GM21367 (cell line): ENCODE measurements at regions not wholly inside any gene's neighbourhood (a gene's known extent, or its start where the extent isn't known, plus 50 kb on each side); places are given as distances from the start of the nearest gene placed in this dataset.

Experiments
- ATAC-seq: cut with Tn5 transposase; IDR thresholded peaks from one replicate; pipeline ENCODE4 v1.9.1; 2021; ENCODE audit not compliant: unreplicated experiment

DNA sequence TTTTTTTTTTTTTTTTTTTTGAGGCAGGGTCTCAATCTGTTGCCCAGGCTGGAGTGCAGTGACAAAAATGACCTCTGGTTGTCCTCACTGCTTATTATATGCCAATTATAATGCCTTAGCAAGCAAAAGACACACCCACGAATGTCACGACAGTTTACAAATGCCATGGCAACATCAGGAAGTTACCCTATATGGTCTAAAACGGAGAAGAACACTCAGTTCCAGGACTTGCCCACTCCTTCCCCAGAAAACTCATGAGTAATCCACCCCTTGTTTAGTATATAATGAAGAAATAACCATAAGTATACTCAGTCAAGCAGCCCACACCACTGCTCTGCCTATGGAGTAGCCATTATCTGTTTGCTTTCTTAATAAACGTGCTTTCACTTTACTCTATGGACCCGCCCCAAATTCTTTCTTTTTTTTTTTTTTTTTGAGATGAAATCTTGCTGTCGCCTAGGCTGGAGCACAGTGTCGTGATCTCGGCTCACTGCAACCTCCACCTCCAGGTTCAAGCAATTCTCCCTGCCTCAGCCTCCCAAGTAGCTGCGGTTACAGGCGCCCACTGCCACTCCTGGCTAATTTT is 106.2 kb downstream of the SMIM20 start:
- no peak for ATAC-seq

DNA sequence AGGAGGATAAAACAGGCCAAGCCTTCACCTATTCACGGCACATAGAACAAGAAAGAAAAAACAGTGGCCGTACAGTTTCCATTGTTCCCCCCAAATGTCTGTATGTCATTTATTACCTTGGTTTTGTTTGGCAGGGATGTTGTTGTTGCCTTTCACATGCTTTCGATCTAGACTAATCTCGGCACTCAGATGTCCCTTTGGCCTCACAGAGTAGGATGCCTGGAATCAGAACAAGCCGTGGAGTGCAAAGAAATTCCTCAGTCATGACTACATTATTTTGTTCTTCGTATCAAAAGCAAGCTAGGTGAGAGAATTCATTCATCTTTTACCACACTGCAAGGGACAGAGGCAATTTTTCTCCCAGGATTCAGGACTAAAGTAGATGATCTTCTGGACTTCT is 106.9 kb downstream of the SMIM20 start:
- ATAC-seq: no peak

DNA sequence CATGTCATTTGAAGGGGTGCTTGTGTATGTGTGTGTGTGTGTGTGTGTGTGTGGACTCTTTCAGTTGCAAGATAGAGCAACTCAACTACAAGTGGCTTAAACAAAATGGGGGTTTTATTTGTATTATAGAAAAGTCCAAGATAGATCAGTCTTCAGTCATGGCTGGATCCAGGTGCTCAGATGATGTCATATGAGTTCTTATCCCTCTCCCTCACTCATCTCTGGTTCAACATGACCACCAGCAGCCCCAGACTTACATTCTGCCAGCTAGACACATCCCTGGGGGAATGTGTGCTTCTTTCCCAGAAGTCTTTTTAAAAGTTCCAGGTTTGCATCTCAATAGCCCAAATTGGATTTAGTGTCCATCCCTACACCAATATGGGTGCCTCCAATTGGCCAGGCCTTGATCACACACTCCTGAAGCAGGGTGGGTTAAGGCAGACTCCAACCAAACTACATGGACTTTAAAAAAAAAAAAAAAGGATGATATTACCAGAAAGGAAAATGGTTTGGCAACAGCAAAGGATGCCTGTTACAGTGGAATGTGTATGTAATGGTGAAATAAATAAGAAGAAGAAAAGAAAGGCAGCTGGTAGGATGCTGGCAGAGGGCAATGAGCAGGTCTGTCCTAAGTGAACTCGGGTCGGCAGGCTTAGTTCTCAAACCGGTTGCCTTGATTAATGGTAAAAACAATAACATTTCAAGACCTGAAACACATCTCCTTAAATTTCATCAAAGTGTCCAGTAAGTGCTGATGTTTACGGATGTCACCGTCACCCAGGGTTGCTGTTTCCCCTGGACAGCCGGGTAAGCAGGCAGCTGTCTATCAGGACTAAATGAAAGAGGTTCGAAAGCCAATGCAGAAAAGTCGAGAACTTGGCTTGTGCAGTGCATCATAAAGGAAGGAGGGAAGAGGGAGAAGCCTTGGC is 107.7 kb downstream of the SMIM20 start:
- ATAC-seq: no peak

DNA sequence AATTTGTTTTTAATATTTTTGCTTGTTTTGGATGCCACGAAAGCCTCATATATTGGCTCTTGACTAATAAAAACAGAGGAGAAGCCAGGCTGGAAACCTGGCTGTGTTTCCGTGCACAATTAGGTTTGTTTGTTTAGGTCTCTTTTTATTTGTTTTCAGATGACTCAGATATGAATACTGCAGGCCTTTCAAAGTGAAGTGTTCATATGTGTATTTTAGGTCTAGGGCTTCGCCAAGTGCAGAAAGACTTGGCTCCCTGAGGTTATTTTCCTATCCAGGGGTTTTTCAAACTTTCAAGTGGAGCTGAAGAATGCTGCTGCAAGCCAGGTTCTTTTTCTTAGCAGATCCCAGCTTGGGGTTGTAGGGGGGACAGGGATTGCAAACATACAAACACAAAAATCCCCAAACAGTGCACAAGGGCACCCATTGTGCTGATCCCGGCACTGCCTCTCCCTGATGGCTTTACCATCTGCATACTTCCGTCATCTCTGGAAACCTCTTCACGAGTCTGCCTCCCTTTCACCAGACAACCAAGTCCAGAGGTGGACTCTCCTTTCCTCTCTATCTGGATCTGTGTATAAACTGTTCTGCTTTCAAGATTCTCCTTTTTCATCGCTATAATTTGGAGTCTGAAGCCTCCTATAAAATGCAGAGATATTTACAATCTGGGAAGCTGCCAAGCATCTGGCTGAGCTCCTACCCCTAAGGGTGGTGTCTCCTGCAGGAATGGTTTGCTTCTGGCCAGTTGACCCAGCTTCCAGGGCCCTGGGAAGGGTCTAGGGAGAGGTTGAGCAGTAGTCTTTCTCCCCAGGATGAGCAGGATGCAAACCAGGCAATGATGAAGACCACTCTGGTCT is 108.6 kb downstream of the SMIM20 start:
- no peak for ATAC-seq

DNA sequence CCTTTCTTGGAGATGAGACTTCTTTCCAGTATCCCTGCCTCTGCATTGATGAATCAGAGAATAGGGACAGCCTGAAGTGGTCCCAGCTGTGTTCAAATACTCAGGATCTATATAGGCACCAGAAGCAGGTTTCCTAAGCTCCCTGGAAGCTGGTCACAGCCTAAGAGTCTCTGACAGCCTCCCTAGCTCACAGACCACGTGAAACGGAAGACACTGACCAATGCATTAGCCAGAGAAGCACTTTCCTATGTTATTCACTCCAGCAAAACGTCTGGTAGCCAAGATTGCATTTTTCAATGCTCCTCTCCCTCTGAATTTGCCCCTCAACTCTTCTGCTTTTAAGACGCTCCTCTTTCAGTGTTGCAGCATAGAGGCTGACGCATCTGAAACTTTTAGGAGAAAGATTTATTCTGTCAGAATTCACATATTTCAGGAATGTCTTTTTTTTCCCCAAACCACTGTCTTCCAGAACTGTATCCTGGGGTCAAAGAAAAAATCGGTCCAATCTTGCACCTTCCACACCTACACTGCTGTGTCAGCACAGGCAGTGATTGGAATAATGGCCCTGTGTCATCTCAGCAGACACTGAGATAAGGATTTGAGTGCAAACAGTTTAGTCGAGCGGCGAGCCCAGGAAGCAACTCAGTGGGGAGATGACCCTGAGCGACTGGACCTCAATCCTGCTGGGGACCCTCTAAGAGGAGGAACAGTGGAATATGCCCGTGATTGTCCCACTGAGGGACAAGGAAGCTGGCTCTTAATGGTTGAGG is 109.4 kb downstream of the SMIM20 start:
- no peak for ATAC-seq

DNA sequence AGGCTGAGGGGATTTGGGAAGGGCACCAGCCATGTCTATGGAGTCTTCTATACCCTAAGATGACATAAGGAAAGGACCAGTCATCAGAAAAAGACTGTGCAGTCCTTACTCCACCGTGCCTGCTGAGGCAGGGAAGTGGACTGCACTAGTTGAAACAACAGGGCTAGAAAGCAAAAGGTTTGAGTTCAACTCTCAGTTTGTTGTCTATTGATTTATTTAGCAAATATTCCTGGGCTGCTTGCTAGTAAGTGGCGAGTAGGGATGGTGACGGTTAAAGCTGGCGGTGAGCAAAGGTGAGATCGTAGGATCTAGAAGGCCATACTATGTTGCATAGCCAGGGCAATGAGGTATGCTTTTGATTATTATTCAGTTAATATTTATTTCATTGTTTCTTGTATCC is 110.1 kb downstream of the SMIM20 start:
- no peak for ATAC-seq

DNA sequence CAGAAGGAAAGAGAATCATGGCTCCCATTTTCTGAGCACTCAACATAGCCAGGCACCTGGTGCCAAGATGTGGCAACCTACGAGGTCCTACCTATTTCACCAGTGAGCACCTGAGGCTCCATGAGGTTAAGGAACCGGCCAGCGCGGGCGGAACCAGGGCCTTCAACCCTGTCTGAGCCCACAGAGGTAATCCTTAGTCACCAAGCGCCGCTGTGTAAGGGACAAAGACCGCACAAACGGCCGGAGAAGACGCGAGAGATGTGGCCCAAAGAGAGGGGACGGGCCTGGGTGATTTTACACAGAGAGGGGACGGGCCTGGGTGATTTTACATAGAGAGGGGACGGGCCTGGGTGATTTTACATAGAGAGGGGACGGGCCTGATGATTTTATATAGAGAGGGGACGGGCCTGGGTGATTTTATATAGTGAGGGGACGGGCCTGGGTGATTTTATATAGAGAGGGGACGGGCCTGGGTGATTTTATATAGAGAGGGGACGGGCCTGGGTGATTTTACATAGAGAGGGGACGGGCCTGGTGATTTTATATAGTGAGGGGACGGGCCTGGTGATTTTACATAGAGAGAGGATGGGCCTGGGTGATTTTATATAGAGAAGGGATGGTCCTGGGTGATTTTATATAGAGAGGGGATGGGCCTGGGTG is 114.2 kb downstream of the SMIM20 start:
- no peak for ATAC-seq

DNA sequence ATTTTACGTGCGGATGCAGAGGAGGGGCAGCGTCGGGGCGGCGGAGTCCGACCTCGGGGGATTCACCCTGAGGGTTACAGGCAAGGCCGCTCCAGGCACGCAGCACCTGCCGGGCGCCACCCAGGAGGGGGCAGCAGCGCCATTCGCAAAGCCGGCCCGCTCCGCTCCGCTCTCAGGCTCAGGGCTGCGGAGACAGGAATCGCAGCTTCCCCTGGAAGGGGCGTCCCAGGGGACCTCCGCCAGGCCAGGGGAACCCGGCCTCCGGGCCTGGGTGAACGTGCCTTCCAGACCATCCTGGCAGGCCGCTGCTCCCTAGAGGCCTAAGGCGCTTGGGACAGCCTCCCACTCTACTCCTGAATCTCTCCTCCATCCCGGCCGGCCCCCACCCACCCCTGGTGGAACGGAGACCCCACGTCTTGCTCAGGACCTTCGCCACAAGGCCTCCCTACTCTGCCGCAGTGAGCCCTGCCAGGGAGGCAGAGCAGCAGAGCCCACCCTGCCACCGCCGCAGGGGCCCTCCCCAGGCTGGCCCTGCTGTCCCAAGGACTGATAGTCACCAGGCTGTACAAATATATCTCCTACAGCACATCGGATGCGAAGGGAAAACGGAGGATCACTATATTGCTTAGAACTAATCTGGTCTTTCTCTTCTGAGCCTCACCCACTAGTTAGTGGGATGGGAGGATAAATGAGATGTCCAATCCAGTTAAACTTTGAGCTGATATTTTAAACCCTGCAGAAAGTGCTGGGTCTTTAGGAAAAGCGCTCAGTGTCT is 115.0 kb downstream of the SMIM20 start:
- ATAC-seq: peak; percentile 83

DNA sequence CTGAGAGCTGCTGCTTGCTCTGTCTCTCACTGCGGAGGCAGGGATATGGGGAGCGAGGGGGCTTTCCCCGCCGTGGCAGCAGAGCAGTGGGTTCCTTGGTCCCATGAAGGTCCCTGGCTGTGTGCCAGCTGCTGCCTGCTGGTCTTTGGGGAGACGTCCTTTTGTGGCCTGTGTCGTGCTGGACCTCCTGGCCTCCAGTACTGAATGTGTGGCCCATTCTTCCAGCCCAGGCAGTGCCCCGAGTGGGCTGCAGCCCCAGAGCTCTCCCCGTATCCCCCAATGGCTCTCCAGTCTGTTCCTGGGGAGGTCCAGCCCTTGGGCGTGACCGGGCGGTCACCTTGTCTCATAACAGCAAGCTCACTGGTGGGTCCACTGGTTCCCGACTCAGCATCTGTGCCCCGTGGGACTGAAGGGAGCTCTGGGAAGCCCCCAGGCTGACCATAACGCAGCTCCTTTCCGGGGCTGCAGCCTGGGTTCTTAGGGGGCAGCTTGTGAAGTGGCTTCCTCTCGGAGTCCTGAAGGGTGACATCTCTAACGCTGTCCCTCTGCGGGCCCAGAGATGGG is 115.6 kb downstream of the SMIM20 start:
- no peak for ATAC-seq

DNA sequence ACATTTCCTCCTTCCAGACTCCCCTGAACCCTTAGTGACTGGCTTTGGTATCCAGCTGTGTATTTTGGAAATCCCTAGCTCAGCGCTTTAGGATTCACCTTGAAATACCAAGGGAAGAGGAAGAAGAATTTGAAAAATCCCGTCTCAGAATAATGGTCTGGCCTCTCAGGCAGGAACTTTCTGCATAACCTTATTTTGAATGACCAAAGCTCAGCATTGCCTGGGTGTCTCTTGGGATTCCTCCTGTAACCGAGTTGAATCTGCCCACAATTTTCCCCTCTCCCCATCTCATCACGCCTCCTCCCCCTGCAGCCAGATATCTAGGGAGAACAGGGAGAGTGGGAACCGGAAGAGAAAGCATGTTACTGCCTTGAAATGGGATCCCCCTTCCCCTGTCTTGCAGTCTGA is 116.2 kb downstream of the SMIM20 start:
- no peak for ATAC-seq

DNA sequence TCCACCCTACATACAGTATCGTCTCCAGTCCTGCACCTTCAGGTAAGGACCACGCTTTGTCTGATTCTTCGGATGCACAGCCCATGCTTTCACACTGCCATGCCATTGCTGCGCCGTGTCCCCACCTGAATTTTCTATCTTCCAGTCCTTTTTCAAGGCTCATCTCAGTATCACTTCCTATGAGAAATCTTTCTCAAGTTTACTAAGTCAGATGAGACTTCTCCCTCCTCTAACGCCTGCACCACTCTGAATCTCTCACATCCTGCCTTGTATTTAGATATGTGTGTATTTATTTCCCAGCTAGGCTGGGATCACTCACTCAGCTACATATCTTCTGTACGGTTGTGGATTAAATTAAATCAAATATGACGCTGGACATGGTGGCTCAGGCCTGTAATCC is 116.8 kb downstream of the SMIM20 start:
- no peak for ATAC-seq

DNA sequence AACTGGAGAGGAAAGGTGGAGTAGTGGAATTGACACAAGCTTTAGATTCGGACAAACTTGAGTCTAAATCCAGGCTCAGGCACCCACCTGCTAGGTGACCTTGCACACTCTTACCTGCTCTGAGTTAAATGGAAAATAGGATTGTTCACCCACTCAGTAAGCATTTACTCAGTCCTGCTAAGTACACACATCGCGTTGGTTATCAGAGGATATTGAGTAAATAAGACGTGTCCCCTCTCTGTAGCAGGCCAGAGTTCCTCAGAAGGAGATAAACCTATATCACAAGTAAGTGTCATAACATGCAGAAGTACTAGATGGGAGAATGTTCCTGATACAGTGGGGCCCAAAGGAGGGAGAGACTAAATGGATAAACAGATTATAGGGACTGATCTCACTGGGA is 117.7 kb downstream of the SMIM20 start:
- ATAC-seq: no peak

DNA sequence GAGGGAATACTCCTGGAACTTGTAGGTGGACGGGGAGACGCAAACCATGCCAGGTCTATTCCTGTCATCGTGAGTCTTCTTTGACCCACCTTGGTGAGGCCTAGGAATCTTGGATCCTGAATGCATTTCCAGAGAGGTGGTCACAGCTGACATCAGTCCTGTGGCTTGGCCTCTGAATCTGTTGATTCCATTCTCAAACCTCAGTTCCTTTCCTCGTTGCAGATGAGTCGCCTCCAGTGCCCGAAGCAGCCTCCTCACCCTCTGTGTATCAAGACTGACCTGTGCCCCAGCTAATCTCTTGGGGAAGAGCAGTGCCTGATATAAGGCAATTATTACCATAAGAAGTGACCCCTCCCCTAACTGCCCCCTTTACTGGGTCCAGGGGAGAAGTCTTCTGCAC is 118.1 kb downstream of the SMIM20 start:
- no peak for ATAC-seq

DNA sequence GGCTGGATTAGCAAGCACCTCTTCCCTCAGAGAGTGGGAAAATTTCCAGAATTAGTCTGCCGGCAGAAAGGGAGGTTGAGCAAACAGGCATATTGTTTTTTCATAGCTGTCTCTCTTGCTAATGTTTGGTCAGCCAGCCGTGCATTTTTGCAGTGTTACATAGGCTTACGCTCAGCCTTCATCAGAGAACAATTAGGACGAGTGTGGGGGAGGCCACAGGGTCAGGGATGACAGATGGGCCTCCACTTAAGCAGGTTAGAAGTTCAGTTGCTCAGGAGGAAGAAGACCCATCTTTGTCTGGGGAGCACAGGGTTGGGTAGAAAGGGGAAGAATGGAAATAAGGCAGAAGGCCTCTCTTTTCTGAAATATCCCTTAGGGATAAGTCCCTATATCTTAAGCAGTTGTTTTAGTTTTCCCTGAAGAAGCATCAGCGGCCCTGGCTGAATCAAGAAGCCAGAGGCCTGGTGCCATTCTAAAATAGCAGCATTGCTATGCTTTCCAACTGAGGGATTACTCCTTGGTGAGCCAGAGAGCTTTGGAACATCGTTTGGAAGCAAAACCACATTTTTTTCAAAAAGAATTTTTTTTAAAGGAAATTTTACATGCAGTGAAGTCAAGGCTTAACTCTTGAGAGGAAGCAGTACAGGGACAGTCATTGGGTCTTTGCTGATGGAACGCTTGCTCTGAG is 118.8 kb downstream of the SMIM20 start:
- ATAC-seq: no peak

DNA sequence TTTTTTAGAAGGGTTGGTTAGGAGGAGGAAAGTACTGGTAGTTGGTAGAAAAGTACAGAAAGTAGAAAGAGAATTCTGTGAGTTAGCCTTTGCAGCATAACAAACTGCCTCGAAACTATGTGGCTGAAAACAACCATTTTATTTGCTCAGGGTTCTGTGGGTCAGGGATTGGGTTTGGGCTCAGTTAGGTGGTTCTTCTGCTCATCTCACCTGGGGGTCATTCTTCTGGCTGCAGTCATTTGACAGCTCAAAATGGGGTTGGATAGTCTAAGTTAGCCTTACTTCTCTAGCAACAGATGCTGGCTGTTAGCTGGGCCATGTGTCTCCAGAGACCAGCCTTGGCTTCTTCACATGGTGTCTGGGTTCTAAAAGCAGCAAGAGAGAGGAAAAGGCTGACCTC is 119.4 kb downstream of the SMIM20 start:
- ATAC-seq: no peak

DNA sequence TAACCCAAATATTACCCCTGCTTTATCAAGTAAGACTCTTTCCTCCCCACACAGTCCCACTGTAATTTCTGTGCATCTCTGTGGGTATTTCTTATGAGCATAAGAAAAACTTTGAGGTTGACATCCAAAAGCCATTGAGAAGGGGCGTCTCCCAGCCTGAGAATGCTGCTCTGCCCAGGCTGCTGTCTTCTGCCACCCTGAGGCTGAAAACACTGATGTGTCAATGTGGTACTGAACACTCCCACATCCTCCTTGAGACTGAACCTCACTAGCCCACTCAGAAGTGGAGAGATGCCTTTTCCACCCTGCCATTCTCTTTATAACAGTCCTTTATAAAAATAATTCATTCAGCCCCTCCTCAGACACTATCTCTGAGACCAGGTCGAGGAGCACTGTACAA is 120.8 kb downstream of the SMIM20 start:
- ATAC-seq: no peak

DNA sequence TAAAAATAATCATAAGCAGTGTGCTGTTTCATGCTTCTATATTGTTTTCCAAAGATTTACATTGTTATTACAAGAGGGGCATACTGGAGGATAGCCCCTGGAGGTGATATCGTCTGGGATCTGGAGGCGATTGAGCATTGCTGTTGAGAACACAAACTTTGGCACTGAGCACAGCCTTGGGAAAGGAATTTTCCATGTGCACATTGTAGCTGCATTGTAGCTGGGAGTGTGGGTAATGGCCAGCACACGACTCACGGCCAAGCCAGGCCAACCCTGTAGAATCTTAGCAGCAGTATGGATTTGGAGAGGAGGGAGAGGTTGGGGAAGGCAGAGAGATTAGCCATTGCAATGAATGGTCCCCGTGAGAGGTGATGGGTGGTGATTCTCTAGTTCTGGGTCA is 121.9 kb downstream of the SMIM20 start:
- ATAC-seq: no peak

DNA sequence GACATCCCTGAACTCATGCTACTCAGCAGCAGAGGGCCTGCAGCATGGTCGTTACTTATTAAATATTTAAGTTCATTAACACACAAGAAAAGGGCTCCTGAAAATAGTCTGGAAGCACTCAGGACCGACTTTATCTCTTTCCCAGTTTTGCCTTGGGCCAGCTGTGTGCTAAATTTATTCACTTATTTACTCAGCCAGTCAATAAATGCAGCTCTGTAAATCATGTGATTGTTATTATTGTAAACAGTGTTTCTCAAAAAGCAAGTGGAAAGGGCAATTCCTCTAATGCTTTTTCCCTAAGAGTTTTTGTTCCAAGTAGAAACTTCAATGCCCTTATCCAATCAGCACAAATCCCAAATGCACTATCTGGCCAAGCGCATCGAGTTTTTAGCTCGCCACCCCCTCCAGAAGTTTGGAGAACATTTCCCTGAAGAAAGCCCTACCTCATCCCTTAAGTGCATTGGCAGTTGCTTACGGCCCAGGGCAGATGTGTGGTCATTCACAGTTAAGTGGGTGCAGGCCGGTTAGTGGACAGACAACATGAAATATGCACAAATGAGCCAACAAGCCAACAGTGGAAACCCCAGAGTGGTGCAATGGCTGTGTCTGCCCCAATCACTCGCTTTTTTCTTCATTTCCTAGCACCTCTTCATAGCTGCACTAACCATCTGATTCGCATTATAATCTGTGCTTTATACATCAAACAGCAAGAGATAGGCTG is 125.8 kb downstream of the SMIM20 start:
- no peak for ATAC-seq
